Activated T-cell treated with anti-CD3 and anti-CD28 coated beads, Interleukin-2, amount 50 U/mL, for 1 hour (primary cell): ENCODE measurements at regions not wholly inside any gene's neighbourhood (a gene's known extent, or its start where the extent isn't known, plus 50 kb on each side); places are given as distances from the start of the nearest gene placed in this dataset.
"Not testable (repeated sequence)": the region's sequence is repeated elsewhere in the genome, so short reads cannot be mapped to it uniquely, and the experiment has no call there.

Source experiments
- DNase-seq: peaks from one replicate; pipeline ENCODE4 v3.0.0-alpha.2; 2020

- DNase-seq = no peak
Measured at GRCh38 chr10:31679936-31680335, 248.7 kb downstream of the ARHGAP12 start.

- DNase-seq = no peak
Measured at GRCh38 chr10:31678575-31679516, 249.8 kb downstream of the ARHGAP12 start.

DNA sequence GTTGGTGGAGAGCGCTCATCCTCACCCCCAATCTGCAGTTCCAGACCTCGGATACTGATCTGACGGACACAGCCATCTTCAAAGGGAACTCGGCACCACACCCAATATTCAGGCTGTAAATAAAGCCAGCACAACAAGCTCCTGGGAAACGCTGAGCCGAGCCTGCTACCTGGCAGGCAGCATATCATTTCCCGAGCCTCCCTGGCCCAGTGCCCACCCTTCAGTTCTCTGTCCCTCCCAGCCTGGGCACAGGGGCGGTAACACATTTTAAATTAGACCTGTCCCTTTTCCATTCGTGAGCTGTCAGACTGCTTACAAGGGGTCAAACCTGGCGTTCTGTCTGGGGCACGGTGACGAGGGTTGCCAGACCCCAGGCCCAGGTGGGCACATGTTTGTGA lies 250.5 kb downstream of the ARHGAP12 start:
- no peak for DNase-seq

DNA sequence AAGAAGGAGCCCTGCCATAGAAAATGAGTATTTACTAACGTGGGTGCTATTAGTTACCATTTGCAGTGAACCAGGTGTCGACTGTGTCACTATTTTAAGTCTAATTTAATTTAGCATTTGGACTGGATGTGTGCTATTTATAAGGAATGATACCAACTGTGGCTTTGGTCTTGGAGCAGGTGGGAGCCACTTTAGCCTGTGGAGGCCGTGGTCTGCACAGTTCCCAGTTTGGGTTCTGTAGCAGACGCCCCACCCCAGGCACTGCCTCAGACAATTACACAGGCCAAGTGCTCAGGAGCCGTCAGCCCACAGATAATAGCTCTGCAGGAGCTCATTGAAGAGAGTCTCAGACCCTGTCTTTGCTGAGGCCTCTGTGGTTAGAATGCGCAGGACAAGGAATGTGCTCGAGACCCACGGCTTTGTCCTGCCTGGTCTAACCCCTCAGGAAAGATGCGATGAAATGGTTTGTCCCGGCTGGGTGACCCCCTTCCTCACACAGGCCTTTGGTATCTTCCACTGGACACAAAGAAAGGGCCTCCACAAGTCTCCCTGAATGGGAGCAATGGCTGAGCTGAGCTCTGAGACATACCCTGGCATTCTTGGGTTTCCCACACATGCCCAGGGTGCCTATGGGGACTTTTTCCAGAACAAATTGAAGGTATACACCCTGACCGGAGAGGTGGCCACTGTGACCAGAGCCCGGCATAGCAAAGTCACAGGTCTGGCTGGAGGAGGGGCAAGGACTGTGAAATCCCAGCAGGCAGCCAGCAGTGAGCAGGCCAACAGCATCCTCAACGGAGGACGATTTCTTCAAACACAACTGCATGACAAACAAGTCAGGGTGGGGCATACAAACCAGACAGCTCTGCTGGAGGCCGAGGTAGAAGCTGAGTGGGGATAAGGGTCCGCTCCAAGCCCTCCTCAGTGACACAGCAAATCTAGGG lies 251.2 kb downstream of the ARHGAP12 start:
- DNase-seq = no peak

DNA sequence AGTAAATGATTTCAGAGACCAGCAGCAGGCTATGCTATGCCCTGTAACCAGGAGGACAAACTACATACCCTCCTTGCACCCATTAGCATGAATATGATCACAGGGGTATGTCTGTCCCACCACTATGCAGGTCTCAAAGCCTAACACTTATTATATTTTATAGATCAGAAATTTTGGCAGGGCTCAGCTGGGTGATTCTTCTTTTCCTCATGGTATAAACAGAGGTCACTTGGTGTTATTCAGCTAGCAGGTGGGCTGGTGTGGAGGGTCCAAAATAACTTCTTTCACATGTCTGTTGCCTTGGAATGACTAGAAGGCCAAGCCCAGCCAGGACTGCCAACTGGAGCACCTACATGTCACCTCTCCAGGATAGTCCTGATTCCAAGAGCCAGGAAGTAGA lies 252.9 kb downstream of the ARHGAP12 start:
- DNase-seq = no peak

DNA sequence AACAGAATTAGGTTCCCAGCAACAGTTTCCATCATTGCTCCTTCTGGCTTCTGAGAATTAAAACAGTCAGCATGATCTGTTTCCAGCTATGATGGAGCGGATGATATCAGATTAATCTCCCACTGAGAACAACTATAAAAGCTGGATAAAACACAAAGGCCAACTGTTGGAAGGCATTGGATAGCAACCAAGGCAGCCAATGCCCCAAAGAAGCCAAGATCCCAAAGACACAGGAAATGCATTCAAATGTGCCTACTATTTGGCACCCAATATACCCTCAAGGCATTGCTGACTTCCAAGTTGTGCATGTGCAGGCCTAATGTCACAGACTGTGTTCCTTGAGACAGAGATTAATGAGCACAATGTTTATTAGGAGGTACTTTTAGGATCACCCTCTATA lies 259.3 kb downstream of the ARHGAP12 start:
- no peak for DNase-seq

- no peak for DNase-seq
Measured at GRCh38 chr10:31668326-31668725, 260.3 kb downstream of the ARHGAP12 start.

DNA sequence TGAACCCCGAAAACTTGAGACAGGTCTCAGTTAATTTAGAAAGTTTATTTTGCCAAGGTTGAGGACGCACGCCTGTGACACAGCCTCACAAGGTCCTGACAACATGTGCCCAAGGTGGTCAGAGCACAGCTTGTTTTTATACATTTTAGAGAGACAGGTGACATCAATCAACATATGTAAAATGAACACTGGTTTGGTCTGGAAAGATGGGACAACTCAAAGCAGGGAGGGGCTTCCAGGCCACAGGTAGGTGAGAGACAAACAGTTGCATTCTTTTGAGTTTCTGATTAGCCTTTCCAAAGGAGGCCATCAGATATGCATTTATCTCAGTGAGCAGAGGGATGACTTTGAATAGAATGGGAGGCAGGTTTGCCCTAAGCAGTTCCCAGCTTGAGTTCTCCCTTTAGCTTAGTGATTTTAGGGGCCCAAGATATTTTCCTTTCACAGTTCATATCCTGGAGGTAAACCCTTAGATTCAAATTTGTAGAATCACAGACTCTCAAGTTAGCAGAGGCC lies 262.8 kb downstream of the ARHGAP12 start:
- not testable (repeated sequence) for DNase-seq

DNA sequence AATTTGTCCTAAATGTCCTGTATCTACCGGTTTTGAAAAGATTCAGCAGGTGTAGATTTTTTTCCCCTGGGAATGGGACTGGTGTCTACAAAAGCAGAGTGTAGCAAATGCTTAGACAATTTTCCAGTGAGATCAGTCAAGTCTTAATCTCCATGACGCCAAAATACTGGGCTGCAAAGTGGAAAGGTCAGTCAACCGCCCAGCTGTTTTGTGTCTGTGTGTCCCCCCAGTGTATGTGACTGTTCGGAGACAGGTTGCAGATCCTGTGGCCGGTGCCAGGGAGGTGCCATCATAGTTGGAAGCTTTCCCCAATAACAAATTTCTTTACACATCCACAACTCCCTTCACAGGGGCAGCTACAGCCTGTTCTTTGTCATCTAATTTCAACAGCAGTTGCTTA lies 263.8 kb downstream of the ARHGAP12 start:
- no peak for DNase-seq

DNA sequence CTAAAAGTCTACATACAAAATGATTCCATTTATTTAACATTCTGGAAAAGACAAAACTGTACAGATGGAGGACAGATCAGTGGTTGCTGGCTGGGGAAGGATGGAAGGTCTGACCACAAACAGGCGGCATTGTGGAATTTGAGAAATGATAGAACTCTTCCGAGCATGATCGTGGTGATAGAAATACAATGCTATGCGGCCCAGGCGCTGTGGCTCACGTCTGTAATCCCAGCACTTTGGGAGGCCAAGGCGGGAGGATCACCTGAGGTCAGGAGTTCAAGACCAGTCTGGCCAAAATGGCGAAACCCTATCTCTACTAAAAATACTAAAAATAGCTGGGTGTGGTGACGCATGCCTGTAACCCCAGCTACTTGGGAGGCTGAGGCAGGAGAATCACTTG lies 264.6 kb downstream of the ARHGAP12 start:
- DNase-seq = not testable (repeated sequence)

- DNase-seq = no peak
Measured at GRCh38 chr10:31660300-31660699, 268.3 kb downstream of the ARHGAP12 start.

DNA sequence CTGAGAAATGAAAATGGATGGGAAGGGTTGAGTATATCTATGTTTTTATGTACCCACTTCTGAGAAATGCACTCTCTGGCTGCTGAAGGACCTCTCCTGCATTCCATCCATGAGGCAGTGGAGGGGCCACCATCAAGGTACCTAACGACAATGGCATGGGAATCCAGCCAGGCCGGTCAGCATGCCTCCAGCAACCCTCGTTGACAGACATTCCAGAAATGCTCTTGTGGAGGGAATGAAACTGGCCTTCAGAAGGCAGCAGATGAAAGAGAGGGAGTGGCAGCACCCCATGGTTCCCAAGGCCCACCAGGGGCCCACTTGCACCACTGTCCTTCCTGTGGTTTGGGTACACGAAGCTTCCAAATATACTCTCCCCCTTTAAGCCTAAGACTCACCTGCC lies 269.0 kb downstream of the ARHGAP12 start:
- no peak for DNase-seq

- no peak for DNase-seq
Measured at GRCh38 chr10:31657434-31657872, 271.2 kb downstream of the ARHGAP12 start.

DNA sequence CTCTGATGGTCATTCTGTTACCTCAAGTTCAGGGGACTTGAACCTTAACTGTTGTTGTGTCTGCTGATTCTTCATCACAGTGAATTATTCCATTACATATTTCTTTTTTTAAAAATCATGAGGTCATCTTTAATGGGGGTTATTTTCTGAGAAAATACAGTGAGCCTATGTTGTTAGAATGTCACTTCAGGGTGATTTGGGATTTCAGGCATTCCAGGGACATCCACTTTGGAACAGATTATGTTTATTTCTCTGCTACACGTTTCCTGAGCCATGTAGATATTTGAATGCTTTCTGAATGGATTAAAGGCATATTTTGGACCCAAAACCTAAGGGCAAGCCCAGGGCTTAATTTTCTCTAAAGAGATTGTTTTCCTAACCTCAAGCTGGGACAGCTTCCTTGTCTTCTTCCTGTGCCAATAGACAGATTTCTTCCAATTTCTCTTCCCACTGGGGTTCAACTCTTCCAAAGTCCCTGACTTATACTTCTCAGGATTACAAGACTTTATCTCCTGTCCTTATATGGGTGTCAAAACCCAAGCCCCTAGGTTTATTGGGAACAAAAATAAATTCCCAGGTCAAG lies 271.7 kb downstream of the ARHGAP12 start:
- no peak for DNase-seq

DNA sequence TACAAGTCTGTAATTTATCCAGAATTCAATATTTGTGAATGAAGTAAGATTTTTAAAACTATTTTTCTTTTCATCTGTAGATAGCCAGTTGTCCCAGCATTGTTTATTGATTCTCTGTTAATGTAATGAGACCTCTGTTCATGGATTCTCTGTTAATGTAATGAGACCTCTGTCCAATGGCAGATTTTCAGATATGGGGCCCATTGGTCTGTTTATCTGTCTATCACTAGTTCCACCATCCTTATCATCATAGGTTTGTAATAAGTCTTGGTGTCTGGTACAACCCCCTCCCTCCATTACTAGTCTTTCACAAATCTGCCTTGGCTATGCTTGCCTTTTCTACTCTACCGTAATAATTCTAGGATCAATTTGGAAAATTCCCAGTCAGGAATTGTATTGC lies 276.6 kb downstream of the ARHGAP12 start:
- DNase-seq = no peak

- DNase-seq = no peak
Measured at GRCh38 chr10:31650010-31650409, 278.6 kb downstream of the ARHGAP12 start.

- DNase-seq = no peak
Measured at GRCh38 chr10:31648966-31649365, 279.7 kb downstream of the ARHGAP12 start.

GRCh38 chr10:31647861-31648260 lies 280.8 kb downstream of the ARHGAP12 start:
- DNase-seq = no peak

DNA sequence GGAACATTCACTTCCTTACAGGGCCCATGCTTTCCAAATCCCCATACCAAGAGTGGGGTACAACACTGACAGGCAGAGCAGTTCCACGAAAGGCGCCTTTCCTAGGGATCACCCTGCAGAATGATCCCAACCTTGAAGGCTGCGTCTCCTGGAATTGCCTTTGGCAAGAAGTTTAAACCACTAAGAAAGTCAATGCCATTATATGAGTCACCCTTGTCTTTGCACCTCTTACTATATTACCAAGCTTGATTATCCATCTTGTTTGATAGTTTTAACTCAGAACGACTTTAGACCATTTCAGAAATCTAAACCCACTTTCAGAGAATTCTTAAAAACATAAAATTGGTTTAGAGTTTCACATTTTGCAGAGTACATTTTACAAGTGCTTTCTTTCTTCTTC lies 282.1 kb downstream of the ARHGAP12 start:
- no peak for DNase-seq

- no peak for DNase-seq
Measured at GRCh38 chr10:31645786-31646185, 282.8 kb downstream of the ARHGAP12 start.

DNA sequence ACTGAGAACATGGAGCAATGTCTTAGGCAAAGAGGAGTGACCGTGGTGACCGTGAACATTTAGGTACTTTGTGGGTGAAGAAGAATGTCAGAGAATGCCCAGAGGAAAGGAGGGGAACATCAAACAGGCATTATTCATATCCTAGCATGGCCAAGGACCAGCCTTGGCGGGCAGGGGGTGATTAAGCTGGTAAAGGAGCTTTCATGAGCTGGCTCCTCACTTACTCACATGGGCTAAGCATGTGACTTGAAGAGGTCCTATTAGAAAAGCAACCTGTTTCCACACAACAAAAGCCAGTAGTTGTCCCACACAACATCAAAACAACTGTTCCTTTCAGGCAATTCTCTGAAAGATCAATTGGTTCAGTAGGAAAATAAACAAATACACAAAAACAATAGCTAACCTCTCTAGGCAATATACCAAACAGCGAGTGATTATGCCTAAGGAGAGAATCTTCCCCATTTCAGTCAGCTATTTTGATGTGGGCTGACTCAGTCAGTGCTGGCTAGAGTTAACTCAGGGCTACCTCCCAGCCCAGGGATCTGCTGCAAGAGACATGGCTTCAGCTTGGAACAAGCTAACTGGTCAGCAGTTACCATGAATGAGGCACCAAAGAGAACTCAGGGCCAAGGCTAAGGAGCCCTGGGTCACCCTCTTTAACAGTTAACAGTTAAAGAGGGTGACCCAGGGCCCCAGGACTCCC lies 283.5 kb downstream of the ARHGAP12 start:
- no peak for DNase-seq

- DNase-seq = no peak
Measured at GRCh38 chr10:31642281-31642680, 286.4 kb downstream of the ARHGAP12 start.
